Sciatic nerve (tissue), 2 donors: ENCODE measurements at regions not wholly inside any gene's neighbourhood (a gene's known extent, or its start where the extent isn't known, plus 50 kb on each side); places are given as distances from the start of the nearest gene placed in this dataset.

Source experiments
- ATAC-seq: fragments of 200-7000 bp; cut with Tn5 transposase; one replicate; pipeline ENCODE4 v1.9.1; 2020; ENCODE audit warnings: mild to moderate bottlenecking, moderate library complexity
- DNase-seq: peaks from one replicate; pipeline ENCODE4 v3.0.0-alpha.2; 2020; ENCODE audit warnings: low spot score
- intact Hi-C: fragments of 100-400 bp; cut with DNase I; formaldehyde crosslinking; loops from one replicate; pipeline ENCODE4 v1.14.2; 2022
- donor health status: DM: no; HTN: no; CAD: no.
- donor health status: DM: no; HTN: no; CAD: no.

GRCh38 chr7:37504801-37505200 lies 56.1 kb upstream of the ELMO1 start:
- DNase-seq (no peak), ATAC-seq (peak; percentile 80)
- intact Hi-C loops: loop anchor here (10.0 kb wide), 1 partner anchor 290 kb away; no protein-coding TSS in a partner anchor

- intact Hi-C loops: loop anchor here (10.0 kb wide), 1 partner anchor 291 kb away; no protein-coding TSS in a partner anchor
Measured at GRCh38 chr7:37505750-37506353, 57.2 kb upstream of the ELMO1 start.

DNA sequence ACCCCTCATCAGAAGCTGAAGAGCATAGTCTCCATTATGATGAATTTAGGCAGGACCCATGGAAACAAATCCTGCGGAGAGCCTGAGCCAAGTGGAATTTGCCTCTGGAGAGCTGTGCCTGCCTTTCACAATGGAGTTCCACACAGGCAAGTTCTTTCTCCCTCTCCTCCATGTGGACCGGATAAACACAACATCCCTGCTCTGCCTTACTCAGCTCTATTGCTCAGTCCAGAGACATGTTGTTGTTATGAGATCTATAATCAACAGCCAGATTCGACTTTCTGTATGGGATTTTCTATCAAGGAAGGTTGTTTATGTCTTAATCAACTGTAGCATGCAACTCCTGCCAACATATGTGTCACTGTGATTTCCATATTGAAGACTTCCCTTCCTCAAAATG lies 59.5 kb upstream of the ELMO1 start:
- intact Hi-C loops: loop anchor here (10.0 kb wide), 1 partner anchor 293 kb away; no protein-coding TSS in a partner anchor
- ATAC-seq (no peak), DNase-seq (no peak)

More at GRCh38 chr7:37505750-37506353, 57.2 kb upstream of the ELMO1 start:
- ATAC-seq (no peak), DNase-seq (no peak)

- DNase-seq (no peak), ATAC-seq (no peak)
- intact Hi-C loops: no loop called here
Measured at GRCh38 chr7:37510043-37510634, 61.5 kb upstream of the ELMO1 start.

DNA sequence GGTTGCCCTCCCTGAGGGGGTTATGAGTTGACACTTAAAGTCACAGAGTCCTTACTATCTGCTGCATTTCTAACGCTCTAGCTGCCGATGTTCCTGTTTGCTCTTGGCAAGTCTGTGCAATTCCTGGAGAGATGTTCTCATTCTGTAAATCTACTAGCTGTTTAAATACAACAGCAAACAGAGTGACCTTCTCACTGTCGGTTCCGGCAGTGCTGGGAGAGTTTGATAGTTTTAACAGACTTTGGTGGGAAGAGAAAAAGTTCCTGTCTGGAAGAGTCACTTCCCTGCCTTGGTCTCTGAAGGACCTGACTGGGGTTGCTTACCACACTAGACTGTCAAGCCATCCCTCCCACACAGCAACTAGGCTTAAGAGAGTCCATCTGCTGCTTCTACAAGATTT lies 63.3 kb upstream of the ELMO1 start:
- DNase-seq (no peak), ATAC-seq (no peak)
- intact Hi-C loops: no loop called here

DNA sequence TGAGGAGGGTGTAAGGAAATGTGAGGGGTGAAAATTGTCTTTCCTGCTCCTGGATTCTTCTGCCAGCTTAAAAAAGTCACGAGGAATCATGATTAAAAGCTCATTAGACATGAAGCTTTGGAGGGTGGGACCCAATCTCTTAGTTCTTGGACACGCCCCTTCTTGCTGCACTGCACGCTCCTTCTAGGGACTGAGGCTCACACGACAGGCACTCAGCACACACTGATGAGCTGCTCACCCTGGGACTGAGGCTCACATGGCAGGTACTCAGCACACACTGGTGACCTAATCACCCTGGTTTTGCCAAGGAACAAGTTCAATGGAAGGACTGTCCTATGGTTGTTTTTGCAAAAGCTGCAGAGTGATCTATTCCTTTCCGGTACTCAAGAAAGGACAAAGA lies 65.8 kb upstream of the ELMO1 start:
- no peak for DNase-seq
- intact Hi-C loops: no loop called here
- peak; percentile 53 for ATAC-seq

GRCh38 chr7:37516664-37517063 lies 68.0 kb upstream of the ELMO1 start:
- ATAC-seq (peak; percentile 64), DNase-seq (no peak)
- intact Hi-C loops: no loop called here

GRCh38 chr7:37518266-37518665 lies 69.6 kb upstream of the ELMO1 start:
- intact Hi-C loops: no loop called here
- ATAC-seq: no peak

DNA sequence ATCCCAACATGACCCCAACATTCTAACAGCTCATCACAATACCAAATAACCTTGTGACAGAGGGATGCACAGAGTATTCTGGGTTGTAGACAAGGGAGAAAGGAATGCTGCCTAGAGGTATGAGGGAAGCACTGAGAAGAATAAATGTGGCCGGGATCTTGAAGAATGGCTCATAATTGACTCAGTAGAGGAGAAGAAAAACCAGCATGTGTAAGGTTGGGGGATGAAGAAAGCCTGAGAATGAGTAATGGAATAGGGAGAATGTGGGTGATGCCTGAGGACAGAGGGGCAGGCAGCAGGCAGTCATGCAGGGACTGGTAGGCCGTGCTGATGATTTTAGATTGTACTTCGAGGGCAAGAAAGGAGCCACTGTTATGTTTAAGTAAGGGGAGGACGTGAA lies 75.4 kb upstream of the ELMO1 start:
- ATAC-seq: no peak
- intact Hi-C loops: no loop called here
- DNase-seq: no peak

More at GRCh38 chr7:37518266-37518665, 69.6 kb upstream of the ELMO1 start:
- DNase-seq: no peak

GRCh38 chr7:37524797-37525196 lies 76.1 kb upstream of the ELMO1 start:
- intact Hi-C loops: no loop called here
- ATAC-seq (no peak), DNase-seq (no peak)

- ATAC-seq (peak; percentile 94), DNase-seq (no peak)
- intact Hi-C loops: no loop called here
Measured at GRCh38 chr7:37526623-37527022, 78.0 kb upstream of the ELMO1 start.

DNA sequence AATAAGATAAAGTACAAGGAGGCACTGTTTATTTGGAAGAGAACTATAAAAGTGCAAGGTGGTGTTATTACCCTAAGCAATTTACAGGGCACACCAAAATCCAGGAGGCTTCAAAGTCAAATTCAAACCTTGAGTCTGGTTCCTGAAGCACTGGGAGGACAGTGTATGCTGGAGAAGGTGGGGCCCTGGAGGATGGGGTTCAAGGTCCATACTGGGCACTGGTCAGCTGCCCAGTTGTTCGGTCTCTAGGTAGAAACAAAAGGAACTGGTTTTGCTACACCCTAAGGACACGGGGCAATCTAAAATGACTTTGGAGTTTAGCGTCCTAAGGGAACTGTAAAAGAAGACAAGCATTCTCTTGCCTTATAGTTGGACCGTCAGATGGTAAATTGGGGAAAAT lies 78.4 kb upstream of the ELMO1 start:
- intact Hi-C loops: no loop called here
- ATAC-seq (peak; percentile 23), DNase-seq (no peak)

DNA sequence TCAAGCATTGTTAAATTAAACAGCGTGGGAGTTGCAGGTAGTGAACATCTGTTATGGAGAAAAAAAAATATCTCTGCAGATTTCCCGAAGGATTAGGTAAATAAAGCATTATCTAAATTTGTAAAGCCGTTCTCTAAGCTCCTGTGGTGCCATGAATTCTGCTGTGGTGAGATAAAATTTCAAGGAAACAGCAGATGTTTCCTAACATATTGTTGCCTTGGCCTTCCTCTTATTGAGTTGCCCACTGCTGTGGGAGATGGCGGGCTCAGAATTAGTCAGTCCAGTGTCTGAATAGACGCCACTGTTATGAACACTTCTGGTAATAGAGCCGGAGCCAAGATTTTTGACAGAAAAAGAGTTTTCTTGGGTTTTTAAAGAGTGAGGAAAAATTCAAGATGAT lies 82.6 kb upstream of the ELMO1 start:
- intact Hi-C loops: no loop called here
- ATAC-seq (no peak), DNase-seq (no peak)

DNA sequence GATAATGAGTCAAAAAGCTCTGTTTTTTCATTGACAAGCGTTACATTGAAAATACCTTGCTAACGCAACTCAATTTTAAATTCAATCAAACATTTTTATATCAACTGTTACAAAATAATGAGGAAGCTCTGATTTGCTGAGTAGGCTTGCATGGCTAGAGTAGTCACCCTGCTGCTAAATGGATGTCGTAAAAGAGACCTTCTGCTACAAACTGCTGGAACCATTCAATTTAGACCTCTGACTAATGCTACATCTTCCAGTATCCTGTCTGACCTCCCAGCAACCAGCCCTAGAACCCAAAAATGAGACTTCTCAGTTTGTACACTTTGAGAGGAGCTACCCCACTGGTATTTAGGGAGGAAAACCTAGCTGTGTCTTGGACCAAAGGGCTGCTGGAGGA lies 84.0 kb upstream of the ELMO1 start:
- intact Hi-C loops: no loop called here
- DNase-seq (no peak), ATAC-seq (no peak)

DNA sequence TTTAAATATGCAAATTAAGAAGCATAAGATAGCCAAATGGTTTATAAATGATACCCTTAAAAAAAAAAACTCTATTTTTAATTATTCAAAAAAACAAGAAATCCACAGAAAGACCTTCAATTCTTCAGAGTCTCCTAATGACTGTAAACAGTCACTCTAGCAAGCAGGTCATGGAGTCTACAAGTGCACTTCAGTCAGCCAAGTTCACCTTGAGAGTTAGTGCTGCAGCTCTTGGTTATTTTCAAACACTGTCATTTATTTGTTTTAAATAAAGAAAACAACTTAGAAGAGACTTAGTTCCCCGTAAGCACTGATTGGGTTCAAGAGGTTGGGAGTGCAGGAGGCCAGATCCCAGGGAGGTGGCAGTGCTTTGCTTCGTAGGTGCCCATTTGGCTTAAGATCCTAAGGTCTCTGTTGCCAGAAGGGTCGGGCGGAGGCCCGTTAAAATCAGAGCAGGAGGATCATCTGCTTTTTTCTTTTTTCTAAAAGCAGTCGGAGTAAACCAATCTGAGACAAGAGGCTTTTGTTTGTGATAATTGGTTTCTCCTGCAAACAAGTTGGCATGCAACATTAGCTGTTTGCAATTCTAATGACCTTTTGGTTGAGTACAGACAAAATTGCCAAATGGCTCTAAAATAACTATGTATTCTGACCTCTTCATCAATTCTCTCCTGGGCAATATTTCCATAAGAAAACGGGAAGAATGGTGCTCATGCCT lies 86.4 kb upstream of the ELMO1 start:
- ATAC-seq (peak; percentile 70), DNase-seq (no peak)
- intact Hi-C loops: no loop called here

DNA sequence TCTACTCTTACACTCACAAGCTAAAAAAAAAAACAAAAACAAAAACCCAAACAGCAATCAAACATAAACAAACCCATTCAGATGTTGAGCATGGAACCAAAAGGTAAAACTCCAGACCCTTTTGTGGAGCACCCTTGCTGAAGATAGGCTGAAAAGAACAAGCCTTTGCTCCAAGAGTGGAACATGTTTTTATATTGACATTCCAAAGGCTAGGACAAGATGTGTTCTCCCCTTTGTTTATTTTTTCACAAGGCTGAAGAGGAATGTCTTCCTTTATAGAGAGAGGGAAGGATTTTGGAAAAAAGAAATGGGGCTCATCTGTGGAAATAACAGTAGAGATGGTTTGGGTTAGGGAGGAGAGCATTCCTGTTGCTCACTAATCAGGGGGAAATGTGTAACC lies 87.2 kb upstream of the ELMO1 start:
- intact Hi-C loops: no loop called here
- ATAC-seq (peak; percentile 66), DNase-seq (no peak)

DNA sequence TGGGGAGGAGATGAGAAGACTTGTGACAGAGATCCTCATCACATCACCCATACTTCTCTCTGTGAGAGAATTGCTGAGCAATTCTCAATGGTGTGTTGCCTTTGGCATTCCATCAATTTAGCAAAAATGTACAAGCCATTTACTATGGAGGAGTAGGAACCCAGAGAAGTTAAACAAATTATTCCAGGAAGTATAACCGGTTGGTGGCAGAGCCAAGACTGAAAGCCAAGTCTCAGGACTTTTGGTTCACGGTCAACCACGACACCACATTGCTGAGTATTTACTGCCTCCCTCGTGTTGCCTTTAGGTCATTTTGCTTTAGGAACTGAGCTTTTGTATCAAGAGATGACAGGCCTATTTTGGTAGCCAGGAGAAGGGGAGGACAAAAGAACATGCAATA lies 88.0 kb upstream of the ELMO1 start:
- intact Hi-C loops: no loop called here
- DNase-seq: no peak
- ATAC-seq: peak; percentile 47

GRCh38 chr7:37537439-37537838 lies 88.8 kb upstream of the ELMO1 start:
- intact Hi-C loops: no loop called here
- no peak for ATAC-seq
- no peak for DNase-seq

- ATAC-seq (no peak), DNase-seq (no peak)
- intact Hi-C loops: no loop called here
Measured at GRCh38 chr7:37538945-37539344, 90.3 kb upstream of the ELMO1 start.

DNA sequence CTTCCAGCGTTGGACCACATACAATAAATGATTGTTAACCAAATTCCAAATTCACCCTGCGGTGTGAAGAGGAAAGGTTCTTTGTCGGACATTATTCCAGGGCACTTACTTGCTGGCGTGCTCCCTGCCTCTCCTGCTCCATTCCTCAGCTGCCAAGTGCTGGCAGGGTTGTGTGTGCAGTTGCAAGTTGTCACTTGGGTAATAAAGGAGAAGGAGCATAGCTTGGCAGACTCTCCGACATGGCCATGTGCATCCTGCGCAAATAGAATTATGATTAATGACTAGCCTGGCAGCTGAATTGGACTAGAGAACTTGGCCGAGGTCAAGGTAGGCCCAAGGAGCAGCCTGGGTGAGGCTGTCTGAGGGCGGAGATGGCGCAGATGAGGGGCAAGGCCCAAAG lies 92.3 kb upstream of the ELMO1 start:
- intact Hi-C loops: no loop called here
- DNase-seq (no peak), ATAC-seq (no peak)
